ENCODE measurements at regions not wholly inside any gene's neighbourhood (a gene's known extent, or its start where the extent isn't known, plus 50 kb on each side); places are given as distances from the start of the nearest gene placed in this dataset.

DNA sequence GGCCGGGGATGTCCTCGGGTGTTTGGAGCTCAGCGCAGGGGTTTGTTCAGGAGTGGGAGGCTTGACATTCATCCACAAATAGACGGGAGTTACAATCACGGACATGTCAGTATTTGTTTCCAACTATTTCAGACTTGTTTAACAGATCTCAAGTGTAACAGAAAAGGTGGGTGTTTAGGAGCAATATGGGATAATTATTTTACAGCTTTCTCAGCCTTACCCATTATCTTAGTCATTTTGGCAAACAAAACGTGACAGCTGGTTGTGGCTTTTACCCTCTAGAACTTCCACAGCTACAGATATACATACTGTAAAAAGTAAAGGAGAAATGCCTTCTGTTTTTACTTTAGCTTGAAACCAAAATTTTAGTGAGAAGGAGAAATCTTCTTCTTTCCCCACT, 178.7 kb upstream of the TMEM45B start:
- H3K9ac ChIP-seq (ENCODE audit: insufficient read depth in 1 of 2, low read depth in 2 of 2, low read length in 2 of 2) = no peak overlapping the region
- no peak overlapping the region for H2AFZ ChIP-seq (ENCODE audit: low read depth, low read length)
- H4K20me1 ChIP-seq (replicated peaks; ENCODE audit: control insufficient read depth, insufficient read depth, low read length) = no peaks in the 10 kb centered on the region
- H3K4me3 ChIP-seq = no peak overlapping the region
- in situ Hi-C loops (cut with MboI) = no loop called here
- H3K27ac ChIP-seq (ENCODE audit: extremely low read depth, low read depth, low read length) = no peak overlapping the region
- no peaks in the 10 kb centered on the region for H3K9me1 ChIP-seq (ENCODE audit: control insufficient read depth, insufficient read depth, low read length)
- no peak overlapping the region for H3K4me2 ChIP-seq (ENCODE audit: insufficient read depth, low read length)
- DNase-seq (ENCODE audit: extremely low read depth in 1 of 4, low spot score in 3 of 4) (no peak), ATAC-seq (no peak), FAIRE-seq (no peak)
- 0% methylated on average over 6 of the region's 6 CpGs for WGBS (ENCODE audit: insufficient coverage, low coverage, missing lambda C conversion rate)
- H3K4me1 ChIP-seq (replicated peaks in 1 of 2; ENCODE audit: control insufficient read depth in 2 of 2, insufficient read depth in 2 of 2, low read length in 2 of 2) = no peaks in the 10 kb centered on the region
- no peak for TF ChIP-seq ZNF212 (CRISPR knock-in tag; IDR thresholded peaks at IDR 0.05)
- no peak for TF ChIP-seq TCFL5 (CRISPR knock-in tag; conservative IDR thresholded peaks at IDR 0.05)
- no peak for TF ChIP-seq NR2C1 (IDR thresholded peaks at IDR 0.05)
- TF ChIP-seq NR2C1 (tag; IDR thresholded peaks at IDR 0.05) = no peak
- TF ChIP-seq CBFB (CRISPR knock-in tag; IDR thresholded peaks at IDR 0.05) = no peak
- no peak for TF ChIP-seq GTF2E2 (tag; IDR thresholded peaks at IDR 0.05)
- TF ChIP-seq, protein P1, sequence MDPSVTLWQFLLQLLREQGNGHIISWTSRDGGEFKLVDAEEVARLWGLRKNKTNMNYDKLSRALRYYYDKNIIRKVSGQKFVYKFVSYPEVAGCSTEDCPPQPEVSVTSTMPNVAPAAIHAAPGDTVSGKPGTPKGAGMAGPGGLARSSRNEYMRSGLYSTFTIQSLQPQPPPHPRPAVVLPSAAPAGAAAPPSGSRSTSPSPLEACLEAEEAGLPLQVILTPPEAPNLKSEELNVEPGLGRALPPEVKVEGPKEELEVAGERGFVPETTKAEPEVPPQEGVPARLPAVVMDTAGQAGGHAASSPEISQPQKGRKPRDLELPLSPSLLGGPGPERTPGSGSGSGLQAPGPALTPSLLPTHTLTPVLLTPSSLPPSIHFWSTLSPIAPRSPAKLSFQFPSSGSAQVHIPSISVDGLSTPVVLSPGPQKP (CRISPR knock-in tag; IDR thresholded peaks at IDR 0.05) = no peak
- TF ChIP-seq ZNF584 (CRISPR knock-in tag; IDR thresholded peaks at IDR 0.05; ENCODE audit: low read depth) = no peak
- no peak for TF ChIP-seq MECOM (CRISPR knock-in tag; IDR thresholded peaks at IDR 0.05)
- TF ChIP-seq, protein P2, sequence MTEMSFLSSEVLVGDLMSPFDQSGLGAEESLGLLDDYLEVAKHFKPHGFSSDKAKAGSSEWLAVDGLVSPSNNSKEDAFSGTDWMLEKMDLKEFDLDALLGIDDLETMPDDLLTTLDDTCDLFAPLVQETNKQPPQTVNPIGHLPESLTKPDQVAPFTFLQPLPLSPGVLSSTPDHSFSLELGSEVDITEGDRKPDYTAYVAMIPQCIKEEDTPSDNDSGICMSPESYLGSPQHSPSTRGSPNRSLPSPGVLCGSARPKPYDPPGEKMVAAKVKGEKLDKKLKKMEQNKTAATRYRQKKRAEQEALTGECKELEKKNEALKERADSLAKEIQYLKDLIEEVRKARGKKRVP (CRISPR knock-in tag; IDR thresholded peaks at IDR 0.05) = no peak
- TF ChIP-seq SREBF1 (IDR thresholded peaks at IDR 0.05; ENCODE audit: borderline replicate concordance, low read depth, low read length) = no peak
- TF ChIP-seq BRF2 (IDR thresholded peaks at IDR 0.05; ENCODE audit: borderline replicate concordance, insufficient read depth, insufficient read length) = no peak
- TF ChIP-seq, protein P3, sequence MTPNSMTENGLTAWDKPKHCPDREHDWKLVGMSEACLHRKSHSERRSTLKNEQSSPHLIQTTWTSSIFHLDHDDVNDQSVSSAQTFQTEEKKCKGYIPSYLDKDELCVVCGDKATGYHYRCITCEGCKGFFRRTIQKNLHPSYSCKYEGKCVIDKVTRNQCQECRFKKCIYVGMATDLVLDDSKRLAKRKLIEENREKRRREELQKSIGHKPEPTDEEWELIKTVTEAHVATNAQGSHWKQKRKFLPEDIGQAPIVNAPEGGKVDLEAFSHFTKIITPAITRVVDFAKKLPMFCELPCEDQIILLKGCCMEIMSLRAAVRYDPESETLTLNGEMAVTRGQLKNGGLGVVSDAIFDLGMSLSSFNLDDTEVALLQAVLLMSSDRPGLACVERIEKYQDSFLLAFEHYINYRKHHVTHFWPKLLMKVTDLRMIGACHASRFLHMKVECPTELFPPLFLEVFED (CRISPR knock-in tag; conservative IDR thresholded peaks at IDR 0.05) = no peak
- no peak for TF ChIP-seq KLF10 (CRISPR knock-in tag; IDR thresholded peaks at IDR 0.05)
- no peak for TF ChIP-seq ZMIZ1 (IDR thresholded peaks at IDR 0.05; ENCODE audit: low read depth in 2 of 2, low read length in 2 of 2)
- no TSS peak for BruUV-seq (replicated peaks)
- ChIA-PET CTCF (ENCODE audit: low intra/inter-chr PET ratio) (no interaction called here), POLR2A (interaction anchor here (0.6 kb wide), 1 partner anchor 8 kb away, joined by 3 read pairs; no protein-coding TSS in a partner anchor)
- no peaks in the 10 kb centered on the region for H3K36me3 ChIP-seq (ENCODE audit: control insufficient read depth, insufficient read depth, low read length)
- intact Hi-C loops (cut with micrococcal nuclease) = no loop called here
- no peaks in the 10 kb centered on the region for H3K79me2 ChIP-seq (ENCODE audit: control insufficient read depth, insufficient read depth, low read length)
- no peaks in the 10 kb centered on the region; a peak in 1 of 5 replicates for H3K27me3 ChIP-seq (ENCODE audit: control insufficient read depth in 2 of 2, insufficient read depth in 2 of 2, low read length in 2 of 2)
- no peaks in the 10 kb centered on the region for H3K9me3 ChIP-seq (replicated peaks; ENCODE audit: control insufficient read depth, insufficient read depth, low read depth, low read length)

Data from K562 (cell line).